ENCODE measurements at regions not wholly inside any gene's neighbourhood (a gene's known extent, or its start where the extent isn't known, plus 50 kb on each side); places are given as distances from the start of the nearest gene placed in this dataset.

DNA sequence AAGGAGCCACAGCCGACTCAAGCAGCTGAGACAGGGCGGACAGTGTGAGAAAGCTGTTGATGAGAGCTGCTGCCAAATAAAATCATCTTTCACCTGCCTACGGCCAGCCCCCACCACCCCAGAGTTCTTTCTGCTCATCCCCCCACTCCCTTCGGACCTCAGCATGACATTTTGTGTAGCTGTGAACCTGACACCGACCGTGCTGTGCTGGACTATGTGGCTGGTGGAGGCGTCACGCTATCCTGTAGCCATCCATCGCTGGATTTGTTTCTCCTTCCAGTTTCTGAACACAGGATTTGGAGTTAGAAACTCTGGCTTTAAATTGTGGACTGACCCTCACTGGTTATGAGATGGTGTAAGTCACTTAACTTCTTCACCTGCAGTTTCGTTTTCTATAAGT lies 317.3 kb downstream of the DCDC2C start:
- peak overlapping the region; percentile 21; the same call in 2 of the 3 replicates for H3K4me2 ChIP-seq

DNA sequence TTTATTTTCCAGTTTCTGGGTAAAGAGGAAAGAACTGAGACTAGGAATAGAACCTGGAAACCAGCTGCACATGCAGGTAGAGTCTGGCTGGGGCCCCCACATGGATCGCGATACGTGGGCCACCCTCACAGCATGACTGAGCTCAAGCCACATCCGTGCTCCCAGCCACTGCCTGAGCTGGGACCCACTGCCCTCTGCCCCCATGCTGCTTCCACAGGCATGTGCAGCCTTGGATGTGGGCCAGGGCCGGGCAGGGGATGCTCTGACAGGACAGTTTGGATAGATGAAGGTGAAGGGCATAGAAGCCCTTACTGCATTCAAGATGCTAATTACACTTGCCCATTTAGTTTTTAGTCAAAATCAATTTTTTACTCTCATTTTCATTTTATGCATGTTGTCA lies 321.2 kb downstream of the DCDC2C start:
- Histone ChIP-seq H3K4me1 (no peaks in the 10 kb centered on the region), H3K4me2 (no peak overlapping the region), H3K9me3 (peaks cover 3% of the 10 kb centered on the region; the same call in 1 of the 3 replicates), H3K27ac (no peak overlapping the region), H3K4me3 (no peak overlapping the region)
- no peak for ATAC-seq
- DNase-seq (ENCODE audit: low read depth in 1 of 2, low spot score in 1 of 2), result no peak
- WGBS (ENCODE audit: missing lambda C conversion rate), result 37% methylated on average over 5 of the region's 5 CpGs
- FAIRE-seq, result no peak
- ChIA-PET CTCF (interaction anchor here (1.2 kb wide), 1 partner anchor 1362 kb away, joined by 4 read pairs; no protein-coding TSS in a partner anchor), POLR2A (no interaction called here)
- TF ChIP-seq JUN (IDR thresholded peaks at IDR 0.05) (no peak), NFE2L2 (conservative IDR thresholded peaks at IDR 0.05; ENCODE audit: low read length) (no peak), MYC (IDR thresholded peaks at IDR 0.05; ENCODE audit: borderline replicate concordance, low read length) (no peak), MAZ (IDR thresholded peaks at IDR 0.05; ENCODE audit: borderline replicate concordance, low read depth, low read length) (no peak), RFX5 (IDR thresholded peaks at IDR 0.05) (no peak), FOSL2 (IDR thresholded peaks at IDR 0.05) (no peak), FOSL2 (CRISPR knock-in tag; IDR thresholded peaks at IDR 0.05) (no peak), TFCP2L1 (CRISPR knock-in tag; IDR thresholded peaks at IDR 0.05) (no peak), ESRRA (IDR thresholded peaks at IDR 0.05; ENCODE audit: borderline replicate concordance, low read length) (no peak), FOSB (CRISPR knock-in tag; IDR thresholded peaks at IDR 0.05) (no peak), SREBF2 (IDR thresholded peaks at IDR 0.05) (no peak), MAFK (IDR thresholded peaks at IDR 0.05; ENCODE audit: partially characterized antibody) (no peak), CBX2 (IDR thresholded peaks at IDR 0.05; ENCODE audit: borderline replicate concordance, low read depth) (no peak)
- TF ChIP-seq, protein P1, sequence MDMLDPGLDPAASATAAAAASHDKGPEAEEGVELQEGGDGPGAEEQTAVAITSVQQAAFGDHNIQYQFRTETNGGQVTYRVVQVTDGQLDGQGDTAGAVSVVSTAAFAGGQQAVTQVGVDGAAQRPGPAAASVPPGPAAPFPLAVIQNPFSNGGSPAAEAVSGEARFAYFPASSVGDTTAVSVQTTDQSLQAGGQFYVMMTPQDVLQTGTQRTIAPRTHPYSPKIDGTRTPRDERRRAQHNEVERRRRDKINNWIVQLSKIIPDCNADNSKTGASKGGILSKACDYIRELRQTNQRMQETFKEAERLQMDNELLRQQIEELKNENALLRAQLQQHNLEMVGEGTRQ (IDR thresholded peaks at IDR 0.05), result no peak
- TF ChIP-seq, protein P2, sequence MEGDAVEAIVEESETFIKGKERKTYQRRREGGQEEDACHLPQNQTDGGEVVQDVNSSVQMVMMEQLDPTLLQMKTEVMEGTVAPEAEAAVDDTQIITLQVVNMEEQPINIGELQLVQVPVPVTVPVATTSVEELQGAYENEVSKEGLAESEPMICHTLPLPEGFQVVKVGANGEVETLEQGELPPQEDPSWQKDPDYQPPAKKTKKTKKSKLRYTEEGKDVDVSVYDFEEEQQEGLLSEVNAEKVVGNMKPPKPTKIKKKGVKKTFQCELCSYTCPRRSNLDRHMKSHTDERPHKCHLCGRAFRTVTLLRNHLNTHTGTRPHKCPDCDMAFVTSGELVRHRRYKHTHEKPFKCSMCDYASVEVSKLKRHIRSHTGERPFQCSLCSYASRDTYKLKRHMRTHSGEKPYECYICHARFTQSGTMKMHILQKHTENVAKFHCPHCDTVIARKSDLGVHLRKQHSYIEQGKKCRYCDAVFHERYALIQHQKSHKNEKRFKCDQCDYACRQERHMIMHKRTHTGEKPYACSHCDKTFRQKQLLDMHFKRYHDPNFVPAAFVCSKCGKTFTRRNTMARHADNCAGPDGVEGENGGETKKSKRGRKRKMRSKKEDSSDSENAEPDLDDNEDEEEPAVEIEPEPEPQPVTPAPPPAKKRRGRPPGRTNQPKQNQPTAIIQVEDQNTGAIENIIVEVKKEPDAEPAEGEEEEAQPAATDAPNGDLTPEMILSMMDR (IDR thresholded peaks at IDR 0.05), result no peak
- TF ChIP-seq, protein P3, sequence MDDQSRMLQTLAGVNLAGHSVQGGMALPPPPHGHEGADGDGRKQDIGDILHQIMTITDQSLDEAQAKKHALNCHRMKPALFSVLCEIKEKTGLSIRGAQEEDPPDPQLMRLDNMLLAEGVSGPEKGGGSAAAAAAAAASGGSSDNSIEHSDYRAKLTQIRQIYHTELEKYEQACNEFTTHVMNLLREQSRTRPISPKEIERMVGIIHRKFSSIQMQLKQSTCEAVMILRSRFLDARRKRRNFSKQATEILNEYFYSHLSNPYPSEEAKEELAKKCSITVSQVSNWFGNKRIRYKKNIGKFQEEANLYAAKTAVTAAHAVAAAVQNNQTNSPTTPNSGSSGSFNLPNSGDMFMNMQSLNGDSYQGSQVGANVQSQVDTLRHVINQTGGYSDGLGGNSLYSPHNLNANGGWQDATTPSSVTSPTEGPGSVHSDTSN (IDR thresholded peaks at IDR 0.05), result no peak
- TF ChIP-seq, protein P4, sequence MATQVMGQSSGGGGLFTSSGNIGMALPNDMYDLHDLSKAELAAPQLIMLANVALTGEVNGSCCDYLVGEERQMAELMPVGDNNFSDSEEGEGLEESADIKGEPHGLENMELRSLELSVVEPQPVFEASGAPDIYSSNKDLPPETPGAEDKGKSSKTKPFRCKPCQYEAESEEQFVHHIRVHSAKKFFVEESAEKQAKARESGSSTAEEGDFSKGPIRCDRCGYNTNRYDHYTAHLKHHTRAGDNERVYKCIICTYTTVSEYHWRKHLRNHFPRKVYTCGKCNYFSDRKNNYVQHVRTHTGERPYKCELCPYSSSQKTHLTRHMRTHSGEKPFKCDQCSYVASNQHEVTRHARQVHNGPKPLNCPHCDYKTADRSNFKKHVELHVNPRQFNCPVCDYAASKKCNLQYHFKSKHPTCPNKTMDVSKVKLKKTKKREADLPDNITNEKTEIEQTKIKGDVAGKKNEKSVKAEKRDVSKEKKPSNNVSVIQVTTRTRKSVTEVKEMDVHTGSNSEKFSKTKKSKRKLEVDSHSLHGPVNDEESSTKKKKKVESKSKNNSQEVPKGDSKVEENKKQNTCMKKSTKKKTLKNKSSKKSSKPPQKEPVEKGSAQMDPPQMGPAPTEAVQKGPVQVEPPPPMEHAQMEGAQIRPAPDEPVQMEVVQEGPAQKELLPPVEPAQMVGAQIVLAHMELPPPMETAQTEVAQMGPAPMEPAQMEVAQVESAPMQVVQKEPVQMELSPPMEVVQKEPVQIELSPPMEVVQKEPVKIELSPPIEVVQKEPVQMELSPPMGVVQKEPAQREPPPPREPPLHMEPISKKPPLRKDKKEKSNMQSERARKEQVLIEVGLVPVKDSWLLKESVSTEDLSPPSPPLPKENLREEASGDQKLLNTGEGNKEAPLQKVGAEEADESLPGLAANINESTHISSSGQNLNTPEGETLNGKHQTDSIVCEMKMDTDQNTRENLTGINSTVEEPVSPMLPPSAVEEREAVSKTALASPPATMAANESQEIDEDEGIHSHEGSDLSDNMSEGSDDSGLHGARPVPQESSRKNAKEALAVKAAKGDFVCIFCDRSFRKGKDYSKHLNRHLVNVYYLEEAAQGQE (IDR thresholded peaks at IDR 0.05), result no peak

More for the DNA sequence above, 317.3 kb downstream of the DCDC2C start:
- no peak overlapping the region for H3K4me3 ChIP-seq
- DNase-seq (ENCODE audit: low read depth in 1 of 2, low spot score in 1 of 2) (no peak), FAIRE-seq (no peak), ATAC-seq (peak in 1 of 2 experiments; percentile 51; a peak in 3 of 6 replicates)
- 39% methylated on average over 10 of the region's 10 CpGs for WGBS (ENCODE audit: missing lambda C conversion rate)
- POLR2A ChIA-PET, result no interaction called here
- H3K4me1 ChIP-seq, result no peaks in the 10 kb centered on the region
- TF ChIP-seq, protein P2 (IDR thresholded peaks at IDR 0.05), result no peak
- TF ChIP-seq SMC3 (IDR thresholded peaks at IDR 0.05) (no peak), MAFK (IDR thresholded peaks at IDR 0.05; ENCODE audit: partially characterized antibody) (no peak), POLR2AphosphoS2 (conservative IDR thresholded peaks at IDR 0.05; ENCODE audit: low read length) (no peak), TP53 (CRISPR knock-in tag; IDR thresholded peaks at IDR 0.05) (no peak), NPAS2 (CRISPR knock-in tag; IDR thresholded peaks at IDR 0.05; ENCODE audit: borderline replicate concordance) (no peak), KDM5A (IDR thresholded peaks at IDR 0.05) (no peak), CBX8 (IDR thresholded peaks at IDR 0.05) (no peak)
- TF ChIP-seq, protein P4 (IDR thresholded peaks at IDR 0.05), result no peak
- peaks cover 3% of the 10 kb centered on the region; the same call in 1 of the 3 replicates for H3K9me3 ChIP-seq
- H3K27ac ChIP-seq, result no peak overlapping the region
- CTCF ChIA-PET, result interaction anchor here (0.8 to 1.8 kb wide), 3 partner anchors 9 to 61 kb away, joined by 3 to 5 read pairs (median 4); no protein-coding TSS in a partner anchor
